ENCODE measurements at regions not wholly inside any gene's neighbourhood (a gene's known extent, or its start where the extent isn't known, plus 50 kb on each side); places are given as distances from the start of the nearest gene placed in this dataset.
A peak's percentile ranks its signal among the peaks of the same experiment; 100 is the strongest.

- peaks cover 10% of the 10 kb centered on the region; the same call in 1 of the 3 replicates for H3K36me3 Mint-ChIP-seq (ENCODE audit: low read depth)
- DNase-seq (ENCODE audit: low spot score): peak; percentile 29
- TF ChIP-seq STAT1 (IDR thresholded peaks at IDR 0.05; ENCODE audit: unreplicated experiment): no peak
- no peak for TF ChIP-seq ETS1 (IDR thresholded peaks at IDR 0.05)
- TF ChIP-seq NANOG (IDR thresholded peaks at IDR 0.05; ENCODE audit: borderline replicate concordance): no peak
- TF ChIP-seq EZH2 (IDR thresholded peaks at IDR 0.05; ENCODE audit: low read depth, unreplicated experiment): no peak
- no peak for TF ChIP-seq ZNF462 (CRISPR knock-in tag; IDR thresholded peaks at IDR 0.05)
- TF ChIP-seq CTCF (conservative IDR thresholded peaks at IDR 0.05; ENCODE audit: low read depth in 2 of 2): peak in 1 of 2 experiments; percentile 40; a peak in 2 of 4 replicates
Observed at GRCh38 chr5:68722357-68722756, 371.5 kb upstream of the SLC30A5 start.

More at GRCh38 chr5:68722357-68722756, 371.5 kb upstream of the SLC30A5 start:
- no peak overlapping the region for H3K4me3 Mint-ChIP-seq
- no peaks in the 10 kb centered on the region for H4K20me1 ChIP-seq (replicated peaks; ENCODE audit: insufficient read depth)
- no peaks in the 10 kb centered on the region for H3K79me2 ChIP-seq (replicated peaks; ENCODE audit: insufficient read depth)
- no peaks in the 10 kb centered on the region for H3F3A ChIP-seq (replicated peaks; ENCODE audit: low read depth)
- no peak overlapping the region for H3K4me3 ChIP-seq
- no peaks in the 10 kb centered on the region for H3K4me1 ChIP-seq (ENCODE audit: insufficient read depth)
- H3K9me2 ChIP-seq (ENCODE audit: insufficient read depth): peaks cover 10% of the 10 kb centered on the region
- no peak overlapping the region for H3K4me2 ChIP-seq
- H3K27me3 Mint-ChIP-seq (ENCODE audit: insufficient read depth, low read depth, poor library complexity): peaks cover 1% of the 10 kb centered on the region
- H3K27me3 ChIP-seq (ENCODE audit: insufficient read depth): no peaks in the 10 kb centered on the region
- no peak overlapping the region for H3K27ac Mint-ChIP-seq
- H3K36me3 ChIP-seq (ENCODE audit: insufficient read depth): no peaks in the 10 kb centered on the region
- H2AFZ ChIP-seq: peak overlapping the region; percentile 76; the same call in 1 of the 2 replicates
- H3K9me3 Mint-ChIP-seq: peaks cover 11% of the 10 kb centered on the region
- no peak overlapping the region for H3K27ac ChIP-seq (ENCODE audit: low read depth)
- no peaks in the 10 kb centered on the region for H3K4me1 Mint-ChIP-seq
- ATAC-seq: peak; percentile 28; the same call in 1 of the 3 replicates

Data from GM23338 (cell line).